K562 (cell line): ENCODE measurements at regions not wholly inside any gene's neighbourhood (a gene's known extent, or its start where the extent isn't known, plus 50 kb on each side); places are given as distances from the start of the nearest gene placed in this dataset.
"Not testable (repeated sequence)": the region's sequence is repeated elsewhere in the genome, so short reads cannot be mapped to it uniquely, and the experiment has no call there.

Source experiments
- ATAC-seq: fragments of 200-7000 bp; cut with Tn5 transposase; 3 replicates; pipeline ENCODE4 v1.9.1; 2020; ENCODE audit warnings: moderate library complexity
- BruUV-seq: library from RNA; stranded (reverse); fragments of 400-500 nt; replicated peaks from 2 replicates; lab custom pipeline; 2021; lab: Mats Ljungman, UMichigan
- CTCF ChIA-PET: fragments of 300-600 bp; formaldehyde crosslinking; extraction: SDS; loops from one replicate; lab custom pipeline; 2021; ENCODE audit warnings: low intra/inter-chr PET ratio; lab: Yijun Ruan, JAX
- POLR2A ChIA-PET: fragments of 300-600, 350-650 bp; sonication (Branson Sonifier 250); formaldehyde crosslinking; extraction: SDS; loops from one replicate; lab custom pipeline; 2021; ENCODE audit warnings: antibody characterized with exemption, inconsistent platforms; lab: Yijun Ruan, JAX
- DNase-seq, 4 experiments: peaks; one replicate each; pipeline versions ENCODE4 v3.0.0 to v3.0.0-alpha.2; 2011 to 2018; ENCODE audit warnings: low spot score in 3 of 4, mixed read lengths in 3 of 4; ENCODE audit errors: extremely low read depth in 1 of 4
- FAIRE-seq: peaks from 2 replicates; lab custom pipeline; 2011; peaks lifted over from hg19 to GRCh38; lab: Jason Lieb, UNC
- H2AFZ ChIP-seq: 2 replicates; pipeline ENCODE4 v1.6.0; 2011; ENCODE audit warnings: low read depth, low read length, control low read depth, inconsistent platforms
- H3K27ac ChIP-seq: fragments of 200-600 bp; 3 replicates; pipeline ENCODE4 v1.8.0; 2011; ENCODE audit warnings: low read depth, mild to moderate bottlenecking, control low read depth, inconsistent platforms, low read length, moderate library complexity, mixed read lengths; ENCODE audit errors: extremely low read depth
- H3K27me3 ChIP-seq, 2 experiments: fragments of 300-600 bp in 1 of 2; 2 replicates in 1 of 2; 3 replicates in 1 of 2; pipeline versions ENCODE4 v1.6.0 to v1.8.0; 2011; ENCODE audit warnings: inconsistent platforms in 2 of 2, low read length in 2 of 2, mild to moderate bottlenecking in 1 of 2, mixed read lengths in 1 of 2, moderate library complexity in 1 of 2; ENCODE audit not compliant: control insufficient read depth in 2 of 2, insufficient read depth in 2 of 2
- H3K36me3 ChIP-seq: fragments of 300-600 bp; 3 replicates; pipeline ENCODE4 v1.8.0; 2011; ENCODE audit warnings: mild to moderate bottlenecking, low read length, inconsistent platforms; ENCODE audit not compliant: control insufficient read depth, insufficient read depth
- H3K4me1 ChIP-seq, 2 experiments: fragments of 200-600 bp in 1 of 2; replicated peaks in 1 of 2; 2 replicates in 1 of 2; 3 replicates in 1 of 2; pipeline versions ENCODE4 v1.5.1 to v1.8.0; 2011; ENCODE audit warnings: inconsistent platforms in 2 of 2, low read length in 2 of 2, mild to moderate bottlenecking in 1 of 2, mixed read lengths in 1 of 2, moderate library complexity in 1 of 2; ENCODE audit not compliant: control insufficient read depth in 2 of 2, insufficient read depth in 2 of 2
- H3K4me2 ChIP-seq: 2 replicates; pipeline ENCODE4 v1.6.1; 2011; ENCODE audit warnings: low read length, control low read depth, inconsistent platforms, mixed read lengths; ENCODE audit not compliant: insufficient read depth
- H3K4me3 ChIP-seq: fragments of 200-600 bp; sonication (generic), shearing (Covaris generic); 2 replicates; pipeline ENCODE4 v1.5.1; 2016; ENCODE audit warnings: control low read depth, inconsistent platforms
- H3K79me2 ChIP-seq: fragments of 200-600 bp; 3 replicates; pipeline ENCODE4 v1.8.0; 2011; ENCODE audit warnings: low read length, inconsistent platforms; ENCODE audit not compliant: control insufficient read depth, insufficient read depth
- H3K9ac ChIP-seq, 2 experiments: 2 replicates each; pipeline versions ENCODE4 v1.6.0 to v1.6.1; 2011; ENCODE audit warnings: low read depth in 2 of 2, low read length in 2 of 2, control low read depth in 1 of 2, inconsistent platforms in 1 of 2, mild to moderate bottlenecking in 1 of 2, mixed read lengths in 1 of 2; ENCODE audit not compliant: insufficient read depth in 1 of 2
- H3K9me1 ChIP-seq: one replicate; pipeline ENCODE4 v1.6.0; 2011; ENCODE audit warnings: inconsistent platforms, mild to moderate bottlenecking, low read length, moderate library complexity; ENCODE audit not compliant: control insufficient read depth, insufficient read depth
- H3K9me3 ChIP-seq: replicated peaks from 2 replicates; pipeline ENCODE4 v1.5.1; 2011; ENCODE audit warnings: low read depth, low read length, inconsistent platforms; ENCODE audit not compliant: control insufficient read depth, insufficient read depth
- H4K20me1 ChIP-seq: replicated peaks from 2 replicates; pipeline ENCODE4 v1.6.1; 2011; ENCODE audit warnings: low read length, inconsistent platforms, mixed read lengths; ENCODE audit not compliant: control insufficient read depth, insufficient read depth
- ATF6 ChIP-seq: sonication (generic); formaldehyde crosslinking; IDR thresholded peaks from 2 replicates; pipeline ENCODE4 v1.4.0; 2020; ENCODE audit warnings: mild to moderate bottlenecking, missing genetic modification reagents
- BDP1 ChIP-seq: IDR thresholded peaks from 3 replicates; pipeline ENCODE4 v1.6.1; 2011; ENCODE audit not compliant: insufficient read length, insufficient read depth
- CEBPB ChIP-seq: fragments of 450-650 bp; IDR thresholded peaks from 2 replicates; pipeline ENCODE4 v1.6.1; 2016; ENCODE audit warnings: missing genetic modification characterization, missing compliant biosample characterization
- CHD1 ChIP-seq: fragments of 200-600 bp; sonication (generic); IDR thresholded peaks from one replicate; pipeline ENCODE4 v1.6.1; 2012; ENCODE audit warnings: mild to moderate bottlenecking, moderate library complexity, low read length, inconsistent platforms
- HES1 ChIP-seq: fragments of 450-650 bp; IDR thresholded peaks from 2 replicates; pipeline ENCODE4 v1.6.1; 2016; ENCODE audit warnings: low read depth, mild to moderate bottlenecking, moderate library complexity
- JUND ChIP-seq, 2 experiments: IDR thresholded peaks; 2 replicates in 1 of 2; 3 replicates in 1 of 2; pipeline ENCODE4 v1.6.1; 2011; ENCODE audit warnings: borderline replicate concordance in 2 of 2, low read depth in 2 of 2, low read length in 2 of 2, improper control_type of control experiment in 1 of 2, missing biosample characterization in 1 of 2, missing genetic modification characterization in 1 of 2, missing genetic modification reagents in 1 of 2
- MEIS2 ChIP-seq: fragments of 450-650 bp; IDR thresholded peaks from 2 replicates; pipeline ENCODE4 v1.6.1; 2014; ENCODE audit warnings: mild to moderate bottlenecking; ENCODE audit not compliant: partially characterized antibody
- POLR3A ChIP-seq: IDR thresholded peaks from 2 replicates; pipeline ENCODE4 v1.6.1; 2011; ENCODE audit warnings: borderline replicate concordance, mild to moderate bottlenecking, moderate library complexity; ENCODE audit not compliant: insufficient read length, insufficient read depth; ENCODE audit errors: extremely low read depth
- RBBP5 ChIP-seq: fragments of 200-600 bp; sonication (generic); IDR thresholded peaks from 2 replicates; pipeline ENCODE4 v1.6.1; 2012; ENCODE audit warnings: borderline replicate concordance, mild to moderate bottlenecking, low read length, control low read depth, inconsistent platforms; ENCODE audit not compliant: insufficient read depth, poor library complexity, severe bottlenecking
- TCF15 ChIP-seq: fragments of 250-450 bp; sonication (Bioruptor Pico); IDR thresholded peaks from 2 replicates; pipeline ENCODE4 v1.8.0; 2022; ENCODE audit warnings: moderate library complexity, mild to moderate bottlenecking, inconsistent platforms
- ZNF75A ChIP-seq: fragments of 450-650 bp; formaldehyde crosslinking; IDR thresholded peaks from 2 replicates; pipeline ENCODE4 v1.4.0; 2020; ENCODE audit warnings: mild to moderate bottlenecking
- ZNF830 ChIP-seq: fragments of 250-450 bp; sonication (Bioruptor Pico); IDR thresholded peaks from 2 replicates; pipeline ENCODE4 v1.5.0; 2021; ENCODE audit warnings: mild to moderate bottlenecking
- WGBS: fragments of 100-300 bp; shearing (Covaris generic); methylation state at CpG from one replicate; pipeline ENCODE4 v1.1.6; 2016; ENCODE audit warnings: low coverage, mixed read lengths; ENCODE audit not compliant: insufficient coverage; ENCODE audit errors: missing lambda C conversion rate; 5-methylcytosine and 5-hydroxymethylcytosine counted together
- in situ Hi-C: fragments of 300-500 bp; cut with MboI; formaldehyde crosslinking; loops from 4 replicates; pipeline ENCODE4 v1.15.0; 2018; ENCODE audit warnings: inconsistent platforms, mixed read lengths
- intact Hi-C: fragments of 100-400 bp; cut with micrococcal nuclease; formaldehyde crosslinking; loops from 2 replicates; pipeline ENCODE4 v1.14.2; 2022

- TF ChIP-seq ATF6 (CRISPR knock-in tag) = no peak
- no peak for TF ChIP-seq TCF15 (CRISPR knock-in tag)
- TF ChIP-seq CEBPB = peak; percentile 54
- TF ChIP-seq CHD1 = no peak
- TF ChIP-seq POLR3A = no peak
- no peak for TF ChIP-seq HES1
- no peak for TF ChIP-seq ZNF830 (CRISPR knock-in tag)
- TF ChIP-seq ZNF75A (CRISPR knock-in tag) = no peak
- TF ChIP-seq MEIS2 = peak; percentile 13
- TF ChIP-seq RBBP5 = no peak
- peak; percentile 45; the same call in 1 of the 2 replicates for TF ChIP-seq JUND (IDR thresholded peaks at IDR 0.05; ENCODE audit: borderline replicate concordance, low read depth, low read length)
- no peak for TF ChIP-seq JUND (tag; IDR thresholded peaks at IDR 0.05; ENCODE audit: borderline replicate concordance, low read depth, low read length)
- TF ChIP-seq BDP1 = no peak
These were observed 439.0 kb upstream of the ADAMTS9 start (continued) for GRCh38 chr3:65126527-65127410.

GRCh38 chr3:65120156-65120555 is 432.4 kb upstream of the ADAMTS9 start:
- CTCF ChIA-PET = not testable (repeated sequence)

More at GRCh38 chr3:65120156-65120555, 432.4 kb upstream of the ADAMTS9 start:
- H3K27me3 ChIP-seq, POLR2A ChIA-PET, H3K4me1 ChIP-seq, H3K4me2 ChIP-seq, H3K27ac ChIP-seq, BruUV-seq, FAIRE-seq, in situ Hi-C loops, H3K9ac ChIP-seq, DNase-seq, H4K20me1 ChIP-seq, H3K79me2 ChIP-seq, intact Hi-C loops, ATAC-seq, H3K9me1 ChIP-seq, H2AFZ ChIP-seq, H3K36me3 ChIP-seq, H3K9me3 ChIP-seq, H3K4me3 ChIP-seq: not testable (repeated sequence)
- 45% methylated on average over 6 of the region's 13 CpGs for WGBS
